GM18526 (cell line): ENCODE measurements at regions not wholly inside any gene's neighbourhood (a gene's known extent, or its start where the extent isn't known, plus 50 kb on each side); places are given as distances from the start of the nearest gene placed in this dataset.

Source experiments
- POLR2A ChIP-seq: IDR thresholded peaks from 3 replicates; pipeline ENCODE4 v1.6.1; 2011; ENCODE audit not compliant: insufficient read length; ENCODE audit errors: extremely low read depth

DNA sequence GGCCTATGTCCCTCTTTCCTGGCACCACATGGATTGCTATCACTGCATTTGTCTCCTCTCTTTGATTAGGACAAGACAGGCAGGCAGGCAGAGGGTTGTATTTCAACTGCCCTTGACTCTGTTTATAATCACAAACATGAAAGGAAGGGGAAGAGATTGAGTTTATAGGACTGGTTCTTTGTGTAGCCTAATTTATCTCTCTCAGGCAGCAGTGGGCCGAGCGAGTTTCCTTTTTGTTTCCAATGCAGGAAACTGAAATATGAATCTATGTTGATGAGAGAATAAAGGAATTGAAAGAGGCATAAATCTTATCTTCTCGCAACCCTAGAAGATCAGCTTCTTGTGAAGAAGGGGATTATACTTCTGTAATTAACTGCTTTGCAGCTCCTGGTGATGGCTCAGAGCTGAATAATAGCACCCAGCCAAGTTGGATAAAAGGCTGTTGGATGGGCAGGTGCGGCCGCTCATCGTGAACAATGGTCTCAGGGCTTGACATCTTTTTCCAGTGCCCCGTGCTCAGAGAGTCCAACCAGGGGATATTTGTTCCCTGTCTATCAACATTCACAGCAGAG, 80.6 kb upstream of the SYT13 start:
- TF ChIP-seq POLR2A = no peak

DNA sequence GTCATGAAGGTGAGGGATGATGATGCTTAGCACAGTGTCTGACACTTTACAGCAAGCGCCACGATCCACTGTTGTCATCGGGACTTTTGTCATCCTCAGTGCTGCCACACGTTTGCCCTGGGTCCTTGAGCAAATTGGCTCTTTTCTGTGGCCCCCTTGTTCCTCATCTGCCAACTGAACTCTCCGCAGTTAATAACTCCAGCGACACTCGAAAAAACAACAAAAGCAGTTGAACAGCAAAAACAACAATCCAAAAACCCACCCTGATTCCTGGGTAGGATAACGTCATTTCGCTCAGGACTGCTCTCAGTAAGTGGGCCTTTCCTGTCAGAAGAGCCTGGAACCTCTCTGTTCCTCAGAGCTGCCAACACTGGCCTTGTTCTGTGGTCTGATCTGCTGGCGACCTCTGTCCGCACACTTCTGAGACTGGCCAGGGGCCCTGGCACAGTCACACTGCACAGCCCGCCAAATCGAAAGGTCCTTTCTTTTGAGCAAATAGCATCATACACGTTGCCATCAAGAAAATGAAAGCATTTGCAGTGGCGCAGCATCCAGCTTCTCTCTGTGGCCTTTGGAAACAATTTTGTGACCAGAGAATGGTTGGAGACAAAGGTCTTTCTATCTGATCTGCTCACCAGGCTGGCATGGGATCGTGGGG, 79.9 kb upstream of the SYT13 start:
- no peak for TF ChIP-seq POLR2A

- no peak for TF ChIP-seq POLR2A
These were observed 76.5 kb upstream of the SYT13 start for GRCh38 chr11:45362636-45363035.

- no peak for TF ChIP-seq POLR2A
These were observed 75.4 kb upstream of the SYT13 start for GRCh38 chr11:45361551-45361950.

- TF ChIP-seq POLR2A = no peak
These were observed 69.5 kb upstream of the SYT13 start for GRCh38 chr11:45355706-45356041.

- TF ChIP-seq POLR2A = peak; percentile 30
These were observed 69.0 kb upstream of the SYT13 start for GRCh38 chr11:45354976-45355705.

GRCh38 chr11:45348729-45349128, 62.6 kb upstream of the SYT13 start:
- no peak for TF ChIP-seq POLR2A

GRCh38 chr11:45347348-45348082, 61.4 kb upstream of the SYT13 start:
- no peak for TF ChIP-seq POLR2A

- TF ChIP-seq POLR2A = no peak
These were observed 59.4 kb upstream of the SYT13 start for GRCh38 chr11:45345491-45345890.

DNA sequence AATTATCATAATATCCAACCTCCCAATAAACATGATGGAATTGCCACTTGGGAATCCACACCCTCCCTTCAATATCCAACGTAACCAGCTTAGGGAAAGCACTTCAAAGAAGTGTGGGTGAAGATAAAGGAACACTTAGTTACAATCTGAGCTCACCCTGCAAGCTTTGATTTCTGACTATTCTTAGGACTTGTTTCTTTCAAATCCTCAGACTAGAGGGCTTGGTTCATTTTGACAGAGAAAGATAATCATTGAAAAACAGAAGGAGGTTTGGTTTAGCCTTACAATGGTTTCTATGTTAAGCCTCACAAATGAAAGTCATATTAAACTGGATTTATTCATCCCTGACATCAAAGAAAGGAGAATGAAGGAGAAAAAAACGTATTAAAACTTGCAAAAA, 57.9 kb upstream of the SYT13 start:
- no peak for TF ChIP-seq POLR2A

DNA sequence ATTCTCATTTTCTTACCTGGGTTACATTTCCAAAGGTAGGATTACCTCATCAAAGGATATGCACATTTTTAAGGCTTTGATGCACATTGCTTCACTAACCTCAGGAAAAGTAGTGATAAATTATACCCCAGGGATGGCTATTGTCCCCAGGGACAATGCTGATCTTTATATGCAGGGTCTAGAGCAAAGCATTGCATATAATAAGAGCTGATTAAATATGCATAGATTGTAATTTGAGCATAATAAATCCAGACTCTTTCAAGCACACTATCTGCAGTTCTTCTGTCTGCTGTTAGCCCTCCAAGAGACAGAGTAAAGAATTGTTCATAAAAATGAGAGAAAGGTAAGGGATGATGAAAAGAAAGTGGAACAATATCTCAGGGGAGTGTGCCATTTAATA, 57.3 kb upstream of the SYT13 start:
- no peak for TF ChIP-seq POLR2A

DNA sequence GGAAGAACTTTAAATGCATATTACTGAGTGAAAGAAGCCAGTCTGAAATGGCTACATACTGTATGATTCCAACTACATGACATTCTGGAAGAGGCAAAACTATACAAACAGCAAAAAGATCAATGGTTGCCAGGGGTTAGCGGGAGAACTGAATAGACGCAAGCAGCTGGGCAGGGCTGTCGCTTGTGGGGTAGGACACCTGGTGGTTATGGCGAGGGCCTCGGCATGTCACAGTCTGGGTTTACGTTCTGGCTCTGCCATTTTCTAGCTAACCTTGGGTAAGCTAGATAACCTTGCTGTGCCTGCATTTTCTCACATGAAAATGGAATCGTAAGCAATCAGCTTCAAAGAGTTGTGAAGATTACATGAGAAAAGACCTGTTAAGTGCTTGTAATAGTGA, 55.2 kb upstream of the SYT13 start:
- no peak for TF ChIP-seq POLR2A

- TF ChIP-seq POLR2A = no peak
These were observed 53.8 kb upstream of the SYT13 start for GRCh38 chr11:45339729-45340519.

GRCh38 chr11:45337583-45338360, 51.6 kb upstream of the SYT13 start:
- TF ChIP-seq POLR2A = no peak
